ENCODE measurements at regions not wholly inside any gene's neighbourhood (a gene's known extent, or its start where the extent isn't known, plus 50 kb on each side); places are given as distances from the start of the nearest gene placed in this dataset.

DNA sequence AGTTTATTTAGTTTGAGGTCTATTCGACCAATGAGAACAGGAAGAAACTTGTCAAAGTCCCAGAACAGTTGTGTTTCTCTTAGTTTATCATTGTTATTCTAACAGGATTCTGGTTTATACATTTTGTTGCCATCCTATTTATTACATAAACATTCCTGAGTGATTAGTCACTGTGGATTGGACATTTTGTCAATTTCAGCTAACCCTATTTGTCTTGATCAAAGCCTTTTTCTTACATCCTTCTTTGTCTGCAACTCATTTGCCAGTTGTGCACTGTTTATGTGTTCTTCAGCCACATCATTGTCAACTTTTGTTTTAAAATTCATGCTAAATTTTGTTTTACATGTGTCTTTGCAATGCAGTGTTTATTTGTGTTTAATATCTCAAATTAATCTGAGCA is 886.0 kb upstream of the SLC10A2 start:
- H2AFZ ChIP-seq (ENCODE audit: low read length), result no peak overlapping the region
- H3K4ac ChIP-seq (replicated peaks; ENCODE audit: insufficient read length, low read depth, low read length), result no peak overlapping the region
- H4K20me1 ChIP-seq (replicated peaks in 1 of 2; ENCODE audit: control insufficient read depth in 1 of 2, insufficient read depth in 2 of 2, low read length in 2 of 2), result no peaks in the 10 kb centered on the region
- H4K91ac ChIP-seq (replicated peaks; ENCODE audit: insufficient read length, low read length), result no peak overlapping the region
- no peak overlapping the region for H4K5ac ChIP-seq (ENCODE audit: insufficient read length, low read depth, low read length)
- H3K27ac ChIP-seq (ENCODE audit: low read depth, low read length), result no peak overlapping the region
- H3K79me2 ChIP-seq (ENCODE audit: control insufficient read depth in 1 of 2, insufficient read depth in 2 of 2, low read length in 2 of 2), result no peaks in the 10 kb centered on the region
- H3K56ac ChIP-seq (replicated peaks; ENCODE audit: insufficient read length, low read depth, low read length), result no peak overlapping the region
- no peaks in the 10 kb centered on the region for H3K27me3 ChIP-seq (replicated peaks in 1 of 4; ENCODE audit: control insufficient read depth in 3 of 4, extremely low read depth in 1 of 4, insufficient read depth in 3 of 4, low read length in 3 of 4)
- no peak overlapping the region for H2AK5ac ChIP-seq (ENCODE audit: low read depth, low read length)
- WGBS, 2 experiments (ENCODE audit: extremely low coverage in 1 of 2, insufficient coverage in 1 of 2, insufficient read length in 1 of 2, insufficient replicate concordance in 2 of 2, low coverage in 1 of 2, low lambda C conversion rate in 2 of 2, missing lambda C conversion rate in 1 of 2), result 95% methylated on average over 1 of the region's 1 CpG; no CpG with 5 or more reads in 1 of the 2 experiments
- no peak overlapping the region for H3K18ac ChIP-seq (ENCODE audit: extremely low read depth, low read length)
- H2BK12ac ChIP-seq (ENCODE audit: low read depth, low read length), result no peak overlapping the region
- no peak overlapping the region for H3K4me2 ChIP-seq (ENCODE audit: insufficient read depth in 1 of 2, low read depth in 2 of 2, low read length in 2 of 2)
- no peak overlapping the region for H3K9ac ChIP-seq (replicated peaks in 1 of 4; ENCODE audit: extremely low read depth in 1 of 4, low read depth in 3 of 4, low read length in 3 of 4)
- no peaks in the 10 kb centered on the region for H3K79me1 ChIP-seq (ENCODE audit: low read depth, low read length)
- H3K36me3 ChIP-seq (ENCODE audit: control insufficient read depth in 2 of 4, insufficient read depth in 4 of 4, low read length in 3 of 4), result no peaks in the 10 kb centered on the region
- ChIA-PET POLR2A (ENCODE audit: partially characterized antibody) (no interaction called here), CTCF (ENCODE audit: partially characterized antibody) (interaction anchor here (1.8 kb wide), 1 partner anchor 11 kb away, joined by 4 read pairs; no protein-coding TSS in a partner anchor)
- H2BK15ac ChIP-seq (ENCODE audit: low read length), result no peak overlapping the region
- H2BK20ac ChIP-seq (ENCODE audit: low read length), result no peak overlapping the region
- FAIRE-seq, result no peak
- H2BK120ac ChIP-seq (replicated peaks; ENCODE audit: low read depth, low read length), result no peak overlapping the region
- H2BK5ac ChIP-seq (ENCODE audit: low read depth, low read length), result no peak overlapping the region
- H3K9me3 ChIP-seq (ENCODE audit: insufficient read depth in 2 of 2, low read depth in 1 of 2, low read length in 1 of 2), result no peaks in the 10 kb centered on the region
- H3K23ac ChIP-seq (ENCODE audit: insufficient read length), result no peak overlapping the region
- no peak overlapping the region for H3K14ac ChIP-seq (ENCODE audit: insufficient read length)
- H4K8ac ChIP-seq (ENCODE audit: extremely low read depth, insufficient read depth, low read length), result no peak overlapping the region
- no peaks in the 10 kb centered on the region for H3K23me2 ChIP-seq (ENCODE audit: low read depth, low read length)
- DNase-seq (ENCODE audit: low read depth in 1 of 2, low spot score in 2 of 2), result no peak
- H3K4me1 ChIP-seq (replicated peaks in 1 of 4; ENCODE audit: control insufficient read depth in 3 of 4, insufficient read depth in 4 of 4, low read length in 3 of 4), result no peaks in the 10 kb centered on the region
- H3K4me3 ChIP-seq (ENCODE audit: extremely low read depth in 1 of 4, insufficient read depth in 2 of 4, low read depth in 3 of 4, low read length in 4 of 4), result no peak overlapping the region
- TF ChIP-seq SP4 (IDR thresholded peaks at IDR 0.05; ENCODE audit: low read length) (no peak), BRCA1 (IDR thresholded peaks at IDR 0.05; ENCODE audit: low read depth, low read length) (no peak), PHF8 (conservative IDR thresholded peaks at IDR 0.05; ENCODE audit: low read depth, low read length) (no peak), RNF2 (IDR thresholded peaks at IDR 0.05; ENCODE audit: borderline replicate concordance, low read depth, low read length, missing control alignments, poor library complexity, severe bottlenecking) (no peak), RXRA (IDR thresholded peaks at IDR 0.05; ENCODE audit: insufficient read depth, low read depth, low read length) (no peak), RAD21 (IDR thresholded peaks at IDR 0.05 in 1 of 2, conservative IDR thresholded peaks at IDR 0.05 in 1 of 2; ENCODE audit: low read depth in 2 of 2, low read length in 2 of 2) (no peak), POLR2A (IDR thresholded peaks at IDR 0.05; ENCODE audit: control extremely low read depth in 1 of 2, low read depth in 2 of 2, low read length in 2 of 2) (no peak), RFX5 (IDR thresholded peaks at IDR 0.05; ENCODE audit: borderline replicate concordance, low read depth, low read length) (no peak), SIX5 (IDR thresholded peaks at IDR 0.05; ENCODE audit: low read depth, low read length) (no peak), HDAC6 (IDR thresholded peaks at IDR 0.05; ENCODE audit: low read depth, low read length) (no peak)
- TF ChIP-seq, protein P1, sequence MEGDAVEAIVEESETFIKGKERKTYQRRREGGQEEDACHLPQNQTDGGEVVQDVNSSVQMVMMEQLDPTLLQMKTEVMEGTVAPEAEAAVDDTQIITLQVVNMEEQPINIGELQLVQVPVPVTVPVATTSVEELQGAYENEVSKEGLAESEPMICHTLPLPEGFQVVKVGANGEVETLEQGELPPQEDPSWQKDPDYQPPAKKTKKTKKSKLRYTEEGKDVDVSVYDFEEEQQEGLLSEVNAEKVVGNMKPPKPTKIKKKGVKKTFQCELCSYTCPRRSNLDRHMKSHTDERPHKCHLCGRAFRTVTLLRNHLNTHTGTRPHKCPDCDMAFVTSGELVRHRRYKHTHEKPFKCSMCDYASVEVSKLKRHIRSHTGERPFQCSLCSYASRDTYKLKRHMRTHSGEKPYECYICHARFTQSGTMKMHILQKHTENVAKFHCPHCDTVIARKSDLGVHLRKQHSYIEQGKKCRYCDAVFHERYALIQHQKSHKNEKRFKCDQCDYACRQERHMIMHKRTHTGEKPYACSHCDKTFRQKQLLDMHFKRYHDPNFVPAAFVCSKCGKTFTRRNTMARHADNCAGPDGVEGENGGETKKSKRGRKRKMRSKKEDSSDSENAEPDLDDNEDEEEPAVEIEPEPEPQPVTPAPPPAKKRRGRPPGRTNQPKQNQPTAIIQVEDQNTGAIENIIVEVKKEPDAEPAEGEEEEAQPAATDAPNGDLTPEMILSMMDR (IDR thresholded peaks at IDR 0.05; ENCODE audit: control extremely low read depth in 1 of 3, insufficient read depth in 1 of 3, low read depth in 1 of 3, low read length in 3 of 3), result no peak
- TF ChIP-seq, protein P2, sequence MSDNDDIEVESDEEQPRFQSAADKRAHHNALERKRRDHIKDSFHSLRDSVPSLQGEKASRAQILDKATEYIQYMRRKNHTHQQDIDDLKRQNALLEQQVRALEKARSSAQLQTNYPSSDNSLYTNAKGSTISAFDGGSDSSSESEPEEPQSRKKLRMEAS (IDR thresholded peaks at IDR 0.05), result no peak
